Esophagus squamous epithelium (tissue), 4 donors: ENCODE measurements at regions not wholly inside any gene's neighbourhood (a gene's known extent, or its start where the extent isn't known, plus 50 kb on each side); places are given as distances from the start of the nearest gene placed in this dataset.

Source experiments
- POLR2A ChIP-seq, 4 donors: fragments of 450-650 bp; IDR thresholded peaks; one replicate each; pipeline ENCODE4 v1.6.1; 2017; ENCODE audit warnings: antibody characterized with exemption in 4 of 4, mild to moderate bottlenecking in 4 of 4, moderate library complexity in 3 of 4
- TF ChIP-seq, protein P1 (sequence below), 6 experiments: fragments of 450-650 bp in 4 of 6; fragments of 200-600 bp in 2 of 6; sonication (generic) in 2 of 6; IDR thresholded peaks; one replicate each; pipeline ENCODE4 v1.5.1; 2016 to 2019; ENCODE audit warnings: antibody characterized with exemption in 6 of 6, mild to moderate bottlenecking in 4 of 6, moderate library complexity in 4 of 6

DNA sequence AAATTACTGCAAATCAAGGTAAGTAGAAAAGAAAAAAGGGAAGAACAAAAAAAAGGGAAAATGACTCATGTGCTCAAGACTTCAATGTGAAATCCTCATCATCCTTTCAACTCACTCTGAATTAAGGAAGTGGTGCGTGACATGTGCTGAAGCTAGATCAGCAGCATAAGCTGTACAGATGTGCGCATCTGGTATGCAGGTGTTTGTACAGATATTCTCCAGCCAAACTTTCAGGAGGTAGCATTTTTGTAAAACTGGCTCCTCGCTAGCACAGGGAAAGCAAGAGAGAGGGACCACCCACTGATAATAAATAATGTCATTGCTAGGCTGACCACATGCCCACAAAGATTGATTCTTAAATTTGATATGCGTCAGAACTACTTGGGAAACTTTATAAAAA lies 253.9 kb upstream of the RGMB start:
- no peak for TF ChIP-seq POLR2A (IDR thresholded peaks at IDR 0.05)
- TF ChIP-seq, protein P1, sequence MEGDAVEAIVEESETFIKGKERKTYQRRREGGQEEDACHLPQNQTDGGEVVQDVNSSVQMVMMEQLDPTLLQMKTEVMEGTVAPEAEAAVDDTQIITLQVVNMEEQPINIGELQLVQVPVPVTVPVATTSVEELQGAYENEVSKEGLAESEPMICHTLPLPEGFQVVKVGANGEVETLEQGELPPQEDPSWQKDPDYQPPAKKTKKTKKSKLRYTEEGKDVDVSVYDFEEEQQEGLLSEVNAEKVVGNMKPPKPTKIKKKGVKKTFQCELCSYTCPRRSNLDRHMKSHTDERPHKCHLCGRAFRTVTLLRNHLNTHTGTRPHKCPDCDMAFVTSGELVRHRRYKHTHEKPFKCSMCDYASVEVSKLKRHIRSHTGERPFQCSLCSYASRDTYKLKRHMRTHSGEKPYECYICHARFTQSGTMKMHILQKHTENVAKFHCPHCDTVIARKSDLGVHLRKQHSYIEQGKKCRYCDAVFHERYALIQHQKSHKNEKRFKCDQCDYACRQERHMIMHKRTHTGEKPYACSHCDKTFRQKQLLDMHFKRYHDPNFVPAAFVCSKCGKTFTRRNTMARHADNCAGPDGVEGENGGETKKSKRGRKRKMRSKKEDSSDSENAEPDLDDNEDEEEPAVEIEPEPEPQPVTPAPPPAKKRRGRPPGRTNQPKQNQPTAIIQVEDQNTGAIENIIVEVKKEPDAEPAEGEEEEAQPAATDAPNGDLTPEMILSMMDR (IDR thresholded peaks at IDR 0.05), result no peak
